CD8-positive, alpha-beta memory T cell (primary cell): ENCODE measurements at regions not wholly inside any gene's neighbourhood (a gene's known extent, or its start where the extent isn't known, plus 50 kb on each side); places are given as distances from the start of the nearest gene placed in this dataset.

Source experiments
- CTCF ChIA-PET: fragments of 350-600 bp; sonication (Branson Sonifier 250); formaldehyde crosslinking; loops from one replicate; lab custom pipeline; 2021; ENCODE audit warnings: antibody characterized with exemption; lab: Charles Lee
- POLR2A ChIA-PET: fragments of 350-600 bp; sonication (Branson Sonifier 250); formaldehyde crosslinking; loops from one replicate; lab custom pipeline; 2021; ENCODE audit warnings: antibody characterized with exemption; lab: Charles Lee
- DNase-seq, 5 donors: peaks; one replicate each; pipeline versions ENCODE4 v3.0.0 to v3.0.0-alpha.2; 2020 to 2022; ENCODE audit warnings: mixed read lengths in 1 of 5
- H3K27ac ChIP-seq: one replicate; pipeline ENCODE4 v1.7.0; 2013; ENCODE audit warnings: low read depth, mild to moderate bottlenecking, low read length, moderate library complexity
- H3K27me3 ChIP-seq: 2 replicates; pipeline ENCODE4 v1.7.0; 2013; ENCODE audit warnings: low read length, mild to moderate bottlenecking; ENCODE audit not compliant: insufficient read depth, poor library complexity, severe bottlenecking
- H3K36me3 ChIP-seq: 2 replicates; pipeline ENCODE4 v1.7.0; 2013; ENCODE audit warnings: mild to moderate bottlenecking, low read length, moderate library complexity; ENCODE audit not compliant: insufficient read depth
- H3K4me1 ChIP-seq: 2 replicates; pipeline ENCODE4 v1.7.0; 2013; ENCODE audit warnings: mild to moderate bottlenecking, low read length, moderate library complexity; ENCODE audit not compliant: insufficient read depth
- H3K4me3 ChIP-seq: 2 replicates; pipeline ENCODE4 v1.7.0; 2013; ENCODE audit warnings: mild to moderate bottlenecking, low read length
- H3K9me3 ChIP-seq: 2 replicates; pipeline ENCODE4 v1.7.0; 2013; ENCODE audit warnings: mild to moderate bottlenecking, low read length
- H3K27ac Mint-ChIP-seq, 8 donors: one replicate each; pipeline ENCODE4 v1.8.0; 2020 to 2021; ENCODE audit warnings: mixed read lengths in 8 of 8, mild to moderate bottlenecking in 6 of 8, inconsistent platforms in 3 of 8, moderate library complexity in 3 of 8
- H3K27me3 Mint-ChIP-seq, 2 donors: one replicate each; pipeline ENCODE4 v1.8.0; 2020 to 2021; ENCODE audit warnings: mixed read lengths in 2 of 2, mild to moderate bottlenecking in 1 of 2, moderate library complexity in 1 of 2
- H3K36me3 Mint-ChIP-seq, 3 donors: one replicate each; pipeline ENCODE4 v1.8.0; 2020 to 2021; ENCODE audit warnings: mixed read lengths in 3 of 3, inconsistent platforms in 1 of 3, mild to moderate bottlenecking in 1 of 3
- H3K4me1 Mint-ChIP-seq, 3 donors: one replicate each; pipeline ENCODE4 v1.8.0; 2020 to 2021; ENCODE audit warnings: mixed read lengths in 3 of 3, inconsistent platforms in 1 of 3, mild to moderate bottlenecking in 1 of 3
- H3K4me3 Mint-ChIP-seq, 7 donors: one replicate each; pipeline ENCODE4 v1.8.0; 2020 to 2021; ENCODE audit warnings: mixed read lengths in 7 of 7, mild to moderate bottlenecking in 6 of 7, moderate library complexity in 4 of 7, inconsistent platforms in 2 of 7
- H3K9me3 Mint-ChIP-seq, 5 donors: one replicate each; pipeline ENCODE4 v1.8.0; 2020 to 2022; ENCODE audit warnings: mixed read lengths in 5 of 5, mild to moderate bottlenecking in 3 of 5, moderate library complexity in 2 of 5, inconsistent platforms in 1 of 5

DNA sequence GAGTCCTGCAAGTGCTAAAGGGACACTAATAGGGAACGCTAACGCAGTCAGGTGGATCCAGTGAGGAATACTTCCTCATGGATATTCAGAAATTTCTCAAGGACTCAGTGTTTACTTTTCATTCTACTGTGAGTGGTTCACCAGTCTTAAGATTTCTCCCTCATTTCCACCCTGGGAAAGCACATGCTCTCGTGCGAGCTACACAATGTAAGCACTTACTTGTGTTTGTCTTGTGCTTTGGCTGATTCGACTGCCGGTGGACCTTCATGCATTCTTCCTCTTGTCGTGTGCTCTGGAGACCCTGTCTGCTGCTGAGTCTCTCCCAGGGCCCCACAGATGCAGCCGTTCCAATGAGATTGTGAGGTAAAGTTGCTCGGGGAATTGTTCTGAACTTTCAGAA lies 180.1 kb downstream of the NUFIP1 start:
- CTCF ChIA-PET: no interaction called here

GRCh38 chr13:44808185-44808584 lies 181.1 kb downstream of the NUFIP1 start:
- no peak overlapping the region for H3K4me3 Mint-ChIP-seq
- no peak overlapping the region for H3K4me3 ChIP-seq
- no peaks in the 10 kb centered on the region for H3K4me1 ChIP-seq
- ChIA-PET POLR2A (no interaction called here), CTCF (no interaction called here)
- no peaks in the 10 kb centered on the region for H3K9me3 Mint-ChIP-seq
- DNase-seq: no peak
- no peaks in the 10 kb centered on the region for H3K36me3 Mint-ChIP-seq
- no peaks in the 10 kb centered on the region for H3K4me1 Mint-ChIP-seq
- H3K36me3 ChIP-seq: no peaks in the 10 kb centered on the region
- H3K27ac ChIP-seq: no peak overlapping the region
- no peaks in the 10 kb centered on the region for H3K27me3 ChIP-seq
- no peaks in the 10 kb centered on the region for H3K9me3 ChIP-seq
- peaks cover 8 to 12% of the 10 kb centered on the region in 2 donors for H3K27me3 Mint-ChIP-seq
- no peak overlapping the region for H3K27ac Mint-ChIP-seq

More for the DNA sequence above, 180.1 kb downstream of the NUFIP1 start:
- Mint-ChIP-seq H3K4me1 (no peaks in the 10 kb centered on the region), H3K27ac (no peak overlapping the region), H3K9me3 (no peaks in the 10 kb centered on the region), H3K4me3 (no peak overlapping the region), H3K27me3 (peaks cover 8 to 12% of the 10 kb centered on the region in 2 donors), H3K36me3 (no peaks in the 10 kb centered on the region)
- H3K9me3 ChIP-seq: no peaks in the 10 kb centered on the region
- no peak overlapping the region for H3K4me3 ChIP-seq
- POLR2A ChIA-PET: no interaction called here
- no peak for DNase-seq
- no peaks in the 10 kb centered on the region for H3K36me3 ChIP-seq
- H3K27me3 ChIP-seq: no peaks in the 10 kb centered on the region
- H3K4me1 ChIP-seq: no peaks in the 10 kb centered on the region
- no peak overlapping the region for H3K27ac ChIP-seq

DNA sequence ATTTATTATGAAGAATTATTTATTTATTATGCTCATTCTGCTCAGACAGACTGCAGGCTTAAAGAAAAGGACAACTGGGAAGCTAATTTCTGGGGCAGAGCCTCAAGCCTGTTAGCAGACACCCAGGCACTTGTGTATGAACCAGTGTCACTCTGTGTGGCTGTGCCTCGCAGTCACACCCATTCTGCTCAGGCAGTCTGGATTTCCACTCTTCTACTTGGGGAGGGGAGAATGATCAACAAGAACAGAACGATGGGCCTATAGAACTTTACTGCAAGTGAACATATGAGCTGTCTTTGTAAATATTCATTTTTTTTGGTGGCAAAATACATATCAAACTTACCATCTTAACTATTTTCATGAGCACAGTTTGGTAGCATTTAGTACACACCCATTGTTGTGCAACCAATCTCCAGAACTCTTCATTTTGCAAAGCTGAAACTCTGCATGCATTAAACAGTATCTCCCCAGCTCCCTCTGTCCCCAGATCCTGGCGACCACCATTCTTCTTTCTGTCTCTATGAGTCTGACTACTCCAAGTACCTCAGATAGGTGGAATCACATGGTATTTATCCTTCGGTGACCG lies 181.7 kb downstream of the NUFIP1 start:
- DNase-seq: no peak
- H3K4me1 ChIP-seq: no peaks in the 10 kb centered on the region
- H3K27ac ChIP-seq: no peak overlapping the region
- CTCF ChIA-PET: no interaction called here
- no peaks in the 10 kb centered on the region for H3K27me3 ChIP-seq
- H3K9me3 Mint-ChIP-seq: no peaks in the 10 kb centered on the region
- no peaks in the 10 kb centered on the region for H3K36me3 ChIP-seq
- H3K36me3 Mint-ChIP-seq: no peaks in the 10 kb centered on the region
- H3K4me3 Mint-ChIP-seq: no peak overlapping the region
- POLR2A ChIA-PET: no interaction called here
- no peak overlapping the region for H3K27ac Mint-ChIP-seq
- H3K27me3 Mint-ChIP-seq: peaks cover 8 to 12% of the 10 kb centered on the region in 2 donors
- H3K9me3 ChIP-seq: no peaks in the 10 kb centered on the region
- no peaks in the 10 kb centered on the region for H3K4me1 Mint-ChIP-seq
- H3K4me3 ChIP-seq: no peak overlapping the region

GRCh38 chr13:44806826-44807225 lies 182.4 kb downstream of the NUFIP1 start:
- H3K36me3 Mint-ChIP-seq: no peaks in the 10 kb centered on the region
- Histone ChIP-seq H3K27ac (no peak overlapping the region), H3K27me3 (no peaks in the 10 kb centered on the region), H3K4me3 (no peak overlapping the region), H3K36me3 (no peaks in the 10 kb centered on the region), H3K9me3 (no peaks in the 10 kb centered on the region), H3K4me1 (no peaks in the 10 kb centered on the region)
- no peak overlapping the region for H3K4me3 Mint-ChIP-seq
- POLR2A ChIA-PET: no interaction called here
- CTCF ChIA-PET: no interaction called here
- no peaks in the 10 kb centered on the region for H3K4me1 Mint-ChIP-seq
- H3K9me3 Mint-ChIP-seq: no peaks in the 10 kb centered on the region
- H3K27ac Mint-ChIP-seq: no peak overlapping the region
- peaks cover 8 to 12% of the 10 kb centered on the region in 2 donors for H3K27me3 Mint-ChIP-seq
- no peak for DNase-seq

DNA sequence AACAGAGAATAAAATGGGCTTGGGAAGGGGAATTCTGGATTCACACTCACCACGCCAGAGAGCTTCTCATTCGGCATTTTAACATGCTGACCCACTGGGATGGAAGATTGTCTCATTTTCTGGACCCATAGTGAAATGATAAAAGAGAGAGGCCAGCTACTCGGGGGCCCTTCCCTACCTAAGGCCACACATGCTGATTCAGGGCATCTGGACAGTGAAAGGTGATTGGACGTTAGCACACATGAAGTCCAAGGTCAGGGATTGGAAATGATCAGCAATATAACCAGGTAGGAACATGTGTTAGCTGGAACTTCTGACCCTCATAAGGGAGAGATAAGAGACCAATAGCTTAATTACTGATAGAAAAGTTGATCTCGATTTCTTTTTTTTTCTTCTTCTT lies 183.7 kb downstream of the NUFIP1 start:
- Histone ChIP-seq H3K9me3 (no peaks in the 10 kb centered on the region), H3K4me1 (no peaks in the 10 kb centered on the region), H3K27me3 (no peaks in the 10 kb centered on the region), H3K4me3 (no peak overlapping the region), H3K27ac (no peak overlapping the region), H3K36me3 (no peaks in the 10 kb centered on the region)
- H3K27me3 Mint-ChIP-seq: peaks cover 8 to 12% of the 10 kb centered on the region in 2 donors
- H3K27ac Mint-ChIP-seq: no peak overlapping the region
- ChIA-PET CTCF (no interaction called here), POLR2A (no interaction called here)
- no peaks in the 10 kb centered on the region for H3K36me3 Mint-ChIP-seq
- H3K4me1 Mint-ChIP-seq: no peaks in the 10 kb centered on the region
- H3K4me3 Mint-ChIP-seq: no peak overlapping the region
- DNase-seq: no peak
- no peaks in the 10 kb centered on the region for H3K9me3 Mint-ChIP-seq

DNA sequence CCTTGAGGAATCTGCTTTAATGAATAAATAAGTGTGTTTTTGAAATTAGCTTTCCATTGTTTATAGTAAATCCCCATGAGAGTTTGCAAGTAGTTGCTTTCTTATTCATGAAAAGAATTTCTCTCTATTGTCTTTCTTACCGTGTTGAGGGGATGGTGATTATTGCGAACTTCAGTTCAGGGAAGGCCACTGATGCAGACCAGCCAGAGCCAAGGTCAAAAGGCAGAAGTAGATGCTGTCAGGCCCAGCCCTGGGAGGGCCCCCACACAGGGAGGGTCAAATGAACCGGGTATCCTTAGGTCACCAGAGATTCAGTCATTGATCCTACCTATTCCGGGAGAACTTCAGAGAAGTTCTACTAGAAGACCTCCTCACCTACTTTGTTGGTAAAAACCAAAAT lies 185.9 kb downstream of the NUFIP1 start:
- DNase-seq: no peak
- ChIA-PET POLR2A (no interaction called here), CTCF (no interaction called here)

DNA sequence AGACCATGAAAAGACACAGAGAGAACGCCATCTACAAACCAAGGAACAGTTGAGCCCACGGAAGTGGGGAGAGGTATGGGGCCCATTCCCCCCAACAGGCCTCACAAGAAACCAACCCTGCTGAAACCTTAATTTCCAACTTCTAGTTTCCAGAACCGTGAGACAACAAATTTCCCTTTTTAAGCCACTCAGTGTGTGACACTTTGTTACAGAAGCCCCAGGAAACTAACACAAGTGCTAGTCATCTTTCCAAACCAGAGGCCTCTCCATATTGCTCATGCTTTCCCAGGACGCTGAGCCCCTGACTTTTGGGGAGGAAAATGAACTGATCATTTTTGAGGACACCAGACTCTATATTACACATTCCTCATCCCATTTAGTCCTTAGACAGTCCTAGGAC lies 186.8 kb downstream of the NUFIP1 start:
- POLR2A ChIA-PET: no interaction called here
- Mint-ChIP-seq H3K9me3 (no peaks in the 10 kb centered on the region), H3K27ac (no peak overlapping the region), H3K27me3 (peaks cover 6 to 12% of the 10 kb centered on the region in 2 donors), H3K4me1 (no peaks in the 10 kb centered on the region), H3K36me3 (no peaks in the 10 kb centered on the region), H3K4me3 (no peak overlapping the region)
- Histone ChIP-seq H3K4me1 (no peaks in the 10 kb centered on the region), H3K27me3 (no peaks in the 10 kb centered on the region), H3K4me3 (no peak overlapping the region), H3K27ac (no peak overlapping the region), H3K36me3 (no peaks in the 10 kb centered on the region), H3K9me3 (no peaks in the 10 kb centered on the region)
- DNase-seq: no peak
- CTCF ChIA-PET: no interaction called here

More for the DNA sequence above, 185.9 kb downstream of the NUFIP1 start:
- no peak overlapping the region for H3K27ac Mint-ChIP-seq
- no peaks in the 10 kb centered on the region for H3K4me1 ChIP-seq
- no peak overlapping the region for H3K4me3 Mint-ChIP-seq
- no peaks in the 10 kb centered on the region for H3K4me1 Mint-ChIP-seq
- H3K9me3 Mint-ChIP-seq: no peaks in the 10 kb centered on the region
- H3K27ac ChIP-seq: no peak overlapping the region
- no peaks in the 10 kb centered on the region for H3K27me3 ChIP-seq
- H3K36me3 Mint-ChIP-seq: no peaks in the 10 kb centered on the region
- H3K4me3 ChIP-seq: no peak overlapping the region
- peaks cover 6 to 12% of the 10 kb centered on the region in 2 donors for H3K27me3 Mint-ChIP-seq
- no peaks in the 10 kb centered on the region for H3K9me3 ChIP-seq
- H3K36me3 ChIP-seq: no peaks in the 10 kb centered on the region

DNA sequence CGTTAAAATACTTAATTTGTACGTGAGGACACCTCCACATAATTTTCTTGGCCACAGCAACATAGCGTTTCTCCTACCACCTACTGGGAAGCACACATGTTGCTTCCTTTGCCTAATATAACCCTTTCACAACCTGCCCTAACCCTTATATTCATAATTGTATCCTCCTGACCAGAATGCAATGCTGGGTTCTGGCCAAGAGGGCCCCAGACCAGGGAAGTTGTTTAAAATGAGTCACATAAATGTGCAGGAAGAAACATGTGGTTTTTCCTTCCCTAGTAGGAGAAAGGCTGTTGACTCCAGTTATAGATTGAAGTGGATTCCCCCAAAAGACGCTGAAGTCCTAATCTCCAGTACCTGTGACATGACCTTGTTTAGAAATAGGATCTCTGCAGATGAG lies 187.3 kb downstream of the NUFIP1 start:
- DNase-seq: no peak
- peaks cover 6 to 12% of the 10 kb centered on the region in 2 donors for H3K27me3 Mint-ChIP-seq
- Histone ChIP-seq H3K27ac (no peak overlapping the region), H3K4me3 (no peak overlapping the region), H3K27me3 (no peaks in the 10 kb centered on the region), H3K36me3 (no peaks in the 10 kb centered on the region), H3K9me3 (no peaks in the 10 kb centered on the region), H3K4me1 (no peaks in the 10 kb centered on the region)
- H3K4me1 Mint-ChIP-seq: no peaks in the 10 kb centered on the region
- H3K9me3 Mint-ChIP-seq: no peaks in the 10 kb centered on the region
- H3K36me3 Mint-ChIP-seq: no peaks in the 10 kb centered on the region
- POLR2A ChIA-PET: no interaction called here
- H3K4me3 Mint-ChIP-seq: no peak overlapping the region
- H3K27ac Mint-ChIP-seq: no peak overlapping the region
- CTCF ChIA-PET: no interaction called here

- CTCF ChIA-PET: no interaction called here
- Histone ChIP-seq H3K9me3 (no peaks in the 10 kb centered on the region), H3K27me3 (no peaks in the 10 kb centered on the region), H3K27ac (no peak overlapping the region), H3K4me1 (no peaks in the 10 kb centered on the region), H3K36me3 (no peaks in the 10 kb centered on the region), H3K4me3 (no peak overlapping the region)
- H3K36me3 Mint-ChIP-seq: no peaks in the 10 kb centered on the region
- POLR2A ChIA-PET: no interaction called here
- H3K27me3 Mint-ChIP-seq: peaks cover 6 to 12% of the 10 kb centered on the region in 2 donors
- H3K4me3 Mint-ChIP-seq: no peak overlapping the region
- H3K9me3 Mint-ChIP-seq: no peaks in the 10 kb centered on the region
- no peak for DNase-seq
- H3K4me1 Mint-ChIP-seq: no peaks in the 10 kb centered on the region
- no peak overlapping the region for H3K27ac Mint-ChIP-seq
Observed at GRCh38 chr13:44800626-44801025, 188.6 kb downstream of the NUFIP1 start.
